HPDE6-E6E7 (cell line): ENCODE measurements at regions not wholly inside any gene's neighbourhood (a gene's known extent, or its start where the extent isn't known, plus 50 kb on each side); places are given as distances from the start of the nearest gene placed in this dataset.
A peak's percentile ranks its signal among the peaks of the same experiment; 100 is the strongest.

Experiments
- DNase-seq: peaks from one replicate; pipeline ENCODE4 v3.0.0; 2011; ENCODE audit warnings: missing footprints; ENCODE audit errors: extremely low spot score

- DNase-seq, result no peak
Observed at GRCh38 chr10:21092683-21093524, 195.8 kb upstream of the NEBL start.

DNA sequence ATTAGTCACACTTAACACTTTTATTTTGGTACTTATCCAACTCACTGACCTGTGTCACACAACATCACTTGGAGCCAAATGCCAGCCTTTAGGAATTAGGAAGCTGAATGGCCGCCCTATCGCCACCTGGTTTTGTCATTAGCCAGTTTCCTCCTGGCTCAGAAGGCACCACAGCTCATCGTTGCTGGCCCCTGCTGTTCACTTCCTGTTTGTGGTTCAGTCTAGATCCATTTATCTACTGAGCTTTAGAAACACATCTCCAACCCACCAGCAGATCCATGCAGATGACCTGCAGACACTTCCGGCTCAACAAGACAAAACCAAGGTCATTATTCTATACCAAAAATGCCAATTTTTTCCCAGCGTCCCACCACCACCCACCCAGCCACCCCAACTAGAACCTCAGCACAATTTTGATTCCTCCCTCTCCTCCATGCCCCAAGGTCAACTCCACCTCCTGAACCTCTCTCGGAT is 193.5 kb upstream of the NEBL start:
- DNase-seq, result no peak

GRCh38 chr10:21087476-21087875 is 190.4 kb upstream of the NEBL start:
- DNase-seq, result no peak

- no peak for DNase-seq
Observed at GRCh38 chr10:21084700-21085099, 187.6 kb upstream of the NEBL start.

DNA sequence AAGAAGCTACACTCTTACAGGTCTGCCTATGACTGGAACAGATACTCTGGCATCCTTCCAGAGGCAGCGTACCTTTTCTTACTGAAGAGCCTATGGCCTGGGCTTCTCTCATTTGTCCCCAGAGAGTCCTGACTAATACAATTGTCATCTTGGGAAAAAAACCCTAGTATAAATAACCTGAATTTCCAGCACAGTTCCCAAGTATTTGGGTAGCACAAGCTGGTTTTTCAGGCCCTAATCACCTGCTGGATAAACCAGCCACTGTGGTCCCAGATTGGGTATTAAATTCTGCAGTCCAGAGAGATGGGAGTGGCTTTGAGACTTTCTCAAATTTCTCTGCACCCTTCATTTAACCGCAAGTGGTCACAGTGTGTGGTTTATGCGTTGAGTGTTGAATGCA is 186.8 kb upstream of the NEBL start:
- DNase-seq, result peak; percentile 14

- DNase-seq, result no peak
Observed at GRCh38 chr10:21082206-21082605, 185.1 kb upstream of the NEBL start.

- no peak for DNase-seq
Observed at GRCh38 chr10:21080261-21080660, 183.2 kb upstream of the NEBL start.

GRCh38 chr10:21079330-21079658 is 182.2 kb upstream of the NEBL start:
- no peak for DNase-seq

DNA sequence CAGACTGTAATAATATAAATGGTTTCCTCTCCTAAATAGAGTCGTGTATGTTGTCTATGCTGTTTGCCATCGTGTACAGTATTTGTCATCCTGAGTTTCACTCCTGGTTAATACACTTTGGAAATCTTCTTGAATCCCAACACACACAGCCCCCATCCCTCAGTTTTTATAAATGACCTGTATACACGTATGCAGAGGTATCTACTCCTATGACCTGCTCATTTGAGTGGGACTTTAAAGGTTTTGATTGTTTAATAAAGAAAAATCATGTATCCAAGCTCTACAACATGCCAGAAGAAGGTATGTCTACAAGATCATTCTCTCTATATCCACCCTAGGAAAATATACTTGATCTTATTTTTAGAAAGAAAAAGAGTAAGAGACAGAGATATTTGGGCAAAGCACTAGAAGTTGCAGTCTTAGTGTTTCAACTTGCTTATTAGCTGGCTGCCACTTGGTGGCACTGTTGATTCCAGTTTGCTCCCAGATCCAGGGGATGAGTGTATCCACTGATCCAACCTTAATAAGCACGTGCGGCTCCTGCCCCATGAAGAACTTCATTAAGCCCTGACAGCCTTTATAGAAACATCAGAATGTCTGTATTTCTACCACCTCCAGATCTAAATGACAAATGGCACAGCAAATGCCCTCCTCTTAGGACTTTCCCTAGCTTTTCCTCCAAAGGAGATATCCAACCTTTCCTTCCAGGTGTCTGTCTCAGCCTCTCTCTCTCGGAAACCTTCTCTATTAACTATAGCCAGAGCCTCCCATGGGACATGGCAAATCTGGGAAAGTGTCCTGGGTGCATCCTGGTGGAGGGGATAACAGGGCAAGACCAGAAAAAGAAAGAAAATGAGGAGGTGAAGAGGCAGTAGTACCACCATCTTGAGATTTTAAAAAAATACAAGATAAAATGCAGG is 181.6 kb upstream of the NEBL start:
- DNase-seq, result peak; percentile 19

- no peak for DNase-seq
Observed at GRCh38 chr10:21077681-21078080, 180.6 kb upstream of the NEBL start.

- DNase-seq, result no peak
Observed at GRCh38 chr10:21076381-21076780, 179.3 kb upstream of the NEBL start.

DNA sequence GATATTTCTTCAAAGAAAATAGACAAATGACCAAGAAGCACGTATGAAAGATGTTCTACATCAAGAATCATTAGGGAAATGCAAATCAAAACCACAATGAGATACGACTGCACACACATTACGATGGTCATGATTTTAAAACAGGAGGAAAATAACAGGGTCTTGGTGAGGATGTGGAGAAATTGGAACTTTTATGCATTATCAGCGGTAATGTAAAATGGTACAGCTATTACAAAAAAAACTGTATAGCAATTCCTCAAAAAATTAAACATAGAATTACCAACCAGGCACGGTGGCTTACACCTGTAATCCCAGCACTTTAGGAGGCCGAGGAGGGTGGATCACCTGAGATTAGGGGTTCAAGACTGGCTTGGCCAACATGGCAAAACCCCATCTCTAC is 178.8 kb upstream of the NEBL start:
- DNase-seq, result no peak

DNA sequence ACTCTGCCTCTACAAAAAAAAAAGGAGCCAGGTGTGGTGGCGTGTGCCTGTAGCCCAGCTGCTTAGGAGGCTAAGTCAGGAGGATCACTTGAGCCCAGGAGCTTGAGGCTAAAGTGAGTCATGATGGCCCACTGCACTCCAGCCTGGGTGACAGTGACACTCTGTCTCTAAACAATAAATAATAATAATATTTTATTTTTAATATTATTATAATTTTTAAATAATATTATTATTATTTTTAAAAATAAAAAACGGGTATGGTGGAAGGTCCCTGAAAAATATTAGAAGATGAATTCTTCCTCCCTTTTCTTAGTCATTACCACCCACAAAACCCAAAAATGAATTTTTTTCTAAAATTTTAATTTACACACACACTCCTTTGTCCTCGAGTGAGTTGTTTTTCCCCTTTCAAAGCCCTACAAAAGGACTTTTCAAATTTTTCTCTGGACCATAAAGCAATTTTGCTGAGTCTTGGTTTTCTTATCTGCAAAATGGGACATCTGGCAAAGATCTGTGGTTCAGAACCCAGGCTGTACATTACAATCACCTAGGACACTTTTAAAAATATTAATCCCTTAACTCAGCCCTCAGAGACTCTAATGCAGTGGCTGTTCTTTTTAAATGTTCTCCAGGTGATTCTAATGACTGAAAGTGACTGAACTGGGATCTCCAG is 174.0 kb upstream of the NEBL start:
- DNase-seq, result no peak

DNA sequence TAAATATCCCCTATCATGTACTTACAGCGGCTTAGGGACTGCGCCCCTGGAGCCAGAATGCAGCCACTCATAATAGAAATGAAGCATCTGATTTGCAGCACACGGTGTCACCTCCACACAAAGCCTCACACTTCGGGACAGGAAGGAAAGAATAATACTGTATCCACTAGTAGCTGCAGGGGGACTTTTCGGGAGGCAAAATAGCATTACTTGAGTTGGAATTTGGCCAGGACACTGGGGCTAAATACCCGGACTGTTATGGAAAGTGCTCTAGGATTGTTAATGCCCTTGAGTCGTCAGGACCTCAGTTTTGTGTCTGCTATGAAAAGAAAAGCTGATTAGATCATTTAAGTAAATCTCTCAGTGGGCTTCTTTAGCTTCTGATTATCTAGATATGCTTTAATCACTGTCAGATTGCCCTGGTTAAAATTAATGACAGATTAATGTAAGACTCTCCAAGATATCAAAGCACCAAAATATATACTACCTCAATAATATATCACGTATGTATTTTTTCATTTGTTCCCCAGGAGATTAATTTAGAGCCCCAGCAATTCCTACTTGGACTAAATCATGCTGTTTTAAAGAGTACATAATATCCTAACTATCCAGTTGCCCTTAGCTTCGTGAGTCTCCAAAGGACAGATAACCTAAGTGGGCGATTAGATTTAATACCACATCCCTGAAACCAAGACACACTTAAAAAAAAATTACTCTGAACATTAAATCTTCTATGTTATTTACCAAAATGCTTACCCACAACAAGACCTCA is 173.0 kb upstream of the NEBL start:
- no peak for DNase-seq

DNA sequence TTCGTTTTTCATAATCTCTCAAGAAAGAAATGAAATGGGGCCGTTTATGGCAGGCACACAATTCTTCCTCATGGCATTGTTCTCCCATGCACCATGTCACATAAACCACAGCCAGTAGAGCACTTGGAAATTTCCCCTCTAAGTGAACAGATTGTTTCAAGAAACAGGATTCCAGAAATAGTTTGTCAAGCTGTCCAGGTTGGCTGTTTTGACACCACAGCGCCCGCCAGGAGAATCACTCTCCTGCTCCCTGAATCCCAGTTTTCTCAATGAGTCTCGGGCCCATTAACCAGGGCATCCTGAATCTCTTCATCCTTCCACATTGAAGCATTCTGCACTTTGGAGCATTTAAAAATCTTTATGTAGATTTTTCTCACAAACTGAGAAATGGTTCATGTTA is 172.2 kb upstream of the NEBL start:
- no peak for DNase-seq

DNA sequence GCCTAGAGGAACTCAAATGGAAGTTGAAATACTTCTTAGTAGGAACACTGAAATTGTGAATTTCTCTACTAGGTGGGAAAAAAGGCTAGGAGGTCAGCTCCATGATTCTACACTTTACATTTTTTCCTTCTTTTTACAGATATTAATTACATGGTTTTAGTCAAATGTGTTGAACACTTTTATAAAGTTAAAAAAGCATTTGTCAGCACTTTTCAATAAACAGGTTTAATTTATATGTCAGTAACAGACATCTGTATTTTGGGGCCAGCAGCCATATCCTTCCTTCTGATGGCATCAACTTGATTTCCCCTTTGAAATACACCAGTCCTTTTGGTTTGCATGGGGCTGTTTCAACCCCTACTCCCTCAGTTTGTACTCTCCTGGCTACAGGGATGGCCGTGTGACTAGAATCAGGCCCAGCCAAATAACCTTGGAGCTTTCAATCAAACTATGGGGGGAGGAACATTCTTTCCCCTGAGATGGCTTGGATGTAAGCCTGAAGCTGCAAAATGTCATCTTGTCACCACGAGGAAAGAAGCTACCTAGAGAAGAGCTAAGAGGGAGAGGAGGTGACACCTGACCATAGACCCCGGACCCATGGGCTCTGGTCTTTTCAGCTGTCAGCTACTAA is 171.0 kb upstream of the NEBL start:
- no peak for DNase-seq

GRCh38 chr10:21065621-21066248 is 168.6 kb upstream of the NEBL start:
- DNase-seq, result no peak

- no peak for DNase-seq
Observed at GRCh38 chr10:21061982-21062381, 164.9 kb upstream of the NEBL start.

DNA sequence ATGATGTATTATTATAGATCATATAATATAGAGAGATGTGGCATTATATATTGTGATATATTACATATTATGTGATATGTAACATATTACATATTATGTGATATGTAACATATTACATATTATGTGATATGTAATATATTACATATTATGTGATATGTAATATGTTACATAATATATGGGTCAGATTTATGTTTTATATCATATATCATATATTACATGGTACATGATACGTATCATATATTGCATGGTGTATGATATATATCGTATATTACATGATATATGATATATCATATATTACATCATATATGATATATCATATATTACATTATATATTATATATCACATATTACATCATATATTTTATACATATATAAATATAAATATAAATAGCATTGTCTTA is 164.1 kb upstream of the NEBL start:
- DNase-seq, result no peak

DNA sequence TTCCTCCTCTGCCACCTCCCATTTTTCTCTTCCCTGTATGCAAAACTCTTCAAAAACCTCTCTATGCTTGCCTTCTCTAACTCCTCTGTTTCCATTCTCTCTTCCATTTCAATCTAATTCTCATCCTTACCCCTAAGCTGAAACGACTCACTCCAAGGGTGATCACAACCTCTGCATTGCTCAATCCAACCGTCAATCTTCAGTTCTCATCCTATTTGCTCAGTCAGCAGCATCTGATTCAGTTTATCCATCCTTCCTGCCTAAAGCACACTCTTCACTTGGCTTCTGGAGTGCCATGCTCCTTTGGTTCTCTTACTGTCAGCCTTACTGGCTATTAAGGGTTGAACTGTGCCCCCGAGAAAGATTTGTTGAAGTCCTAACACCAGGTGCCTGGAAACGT is 163.5 kb upstream of the NEBL start:
- no peak for DNase-seq

DNA sequence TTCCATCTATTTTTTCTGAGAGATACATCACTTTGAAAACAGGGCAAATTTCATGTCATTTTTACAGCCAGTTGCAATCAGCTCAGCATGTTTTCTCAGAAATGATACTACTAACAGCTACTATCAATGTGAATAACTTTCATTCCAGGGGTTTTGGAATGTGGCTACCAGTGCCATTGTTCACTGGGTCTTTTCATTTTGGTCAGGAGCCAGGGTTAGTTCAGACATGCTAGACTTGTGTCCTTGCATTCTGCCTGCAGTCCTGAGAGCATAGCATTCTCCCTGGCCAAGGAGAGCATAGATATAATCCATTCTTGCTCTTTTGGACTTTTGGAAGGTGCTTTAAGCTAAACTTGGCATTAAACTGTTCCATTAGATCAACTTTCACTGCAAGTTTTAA is 160.9 kb upstream of the NEBL start:
- DNase-seq, result no peak
